ENCODE measurements at regions not wholly inside any gene's neighbourhood (a gene's known extent, or its start where the extent isn't known, plus 50 kb on each side); places are given as distances from the start of the nearest gene placed in this dataset.

DNA sequence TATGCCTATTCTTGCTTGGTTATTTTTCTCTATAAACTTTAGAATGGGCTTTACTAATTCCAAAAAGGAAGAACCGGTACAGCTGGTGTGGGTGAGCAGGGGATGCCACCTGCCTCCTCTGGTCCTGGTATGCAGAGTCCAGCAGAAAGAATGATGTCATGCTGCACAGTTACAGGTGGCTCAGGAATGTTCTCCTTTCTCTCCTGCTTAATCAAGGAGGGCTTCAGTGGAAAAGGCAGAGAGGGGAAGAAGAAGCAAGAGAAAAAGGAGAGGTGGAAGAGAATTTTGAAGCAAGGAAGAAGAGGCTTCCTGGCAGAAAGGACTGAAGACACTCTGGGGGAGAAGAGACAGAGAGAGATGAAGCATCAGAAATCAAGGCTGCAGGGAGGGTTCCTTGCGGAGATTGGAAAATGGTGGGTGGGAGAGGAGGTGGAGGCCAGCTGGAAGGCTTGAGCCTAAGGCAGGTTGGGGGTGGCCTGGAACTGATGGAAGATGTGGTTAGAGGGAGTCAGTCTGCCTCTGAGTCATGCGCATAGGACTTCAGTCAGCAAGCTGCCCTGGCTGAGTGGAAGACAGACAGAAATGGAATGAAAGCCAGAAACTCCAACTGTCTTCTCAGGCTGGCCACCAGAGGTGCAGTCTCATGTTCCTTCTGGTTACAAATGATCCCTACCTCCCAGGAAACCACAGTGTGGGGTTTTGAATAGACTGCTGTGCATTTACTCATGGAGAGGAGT, 64.6 kb upstream of the CRHR1 start (continued):
- TF ChIP-seq ATF4 (CRISPR knock-in tag; IDR thresholded peaks at IDR 0.05) = no peak

GRCh38 chr17:45720386-45720785, 63.7 kb upstream of the CRHR1 start:
- BruUV-seq (replicated peaks) = no TSS peak

More at GRCh38 chr17:45720386-45720785, 63.7 kb upstream of the CRHR1 start:
- DNase-seq (ENCODE audit: low spot score) (no peak), ATAC-seq (no peak), FAIRE-seq (no peak)
- Histone ChIP-seq H3K27ac (ENCODE audit: extremely low read length, insufficient read depth, low read length) (no peak overlapping the region), H3K4me1 (ENCODE audit: insufficient read depth, low read length) (no peaks in the 10 kb centered on the region), H3K27me3 (ENCODE audit: control insufficient read depth in 1 of 2, insufficient read depth in 2 of 2, low read length in 2 of 2) (peaks cover 0 to 50% of the 10 kb centered on the region in 2 experiments; a peak in 4 of 5 replicates), H3K9me3 (ENCODE audit: low read length) (no peaks in the 10 kb centered on the region), H3K79me2 (ENCODE audit: insufficient read depth, low read length) (no peaks in the 10 kb centered on the region), H3K9ac (ENCODE audit: insufficient read depth, low read depth, low read length) (no peak overlapping the region), H3K4me2 (ENCODE audit: low read depth, low read length) (no peak overlapping the region), H4K20me1 (ENCODE audit: insufficient read depth, low read length) (no peaks in the 10 kb centered on the region), H3K36me3 (replicated peaks in 1 of 2; ENCODE audit: control insufficient read depth in 1 of 2, insufficient read depth in 2 of 2, low read length in 2 of 2) (no peaks in the 10 kb centered on the region), H2AFZ (ENCODE audit: low read length) (no peak overlapping the region), H3K4me3 (replicated peaks in 1 of 3; ENCODE audit: insufficient read depth in 1 of 3, low read depth in 2 of 3, low read length in 3 of 3) (no peak overlapping the region)
- TF ChIP-seq KAT8 (CRISPR knock-in tag; IDR thresholded peaks at IDR 0.05) = no peak
- TF ChIP-seq KDM1A (CRISPR knock-in tag; IDR thresholded peaks at IDR 0.05) = no peak
- no peak for TF ChIP-seq NR2F2 (IDR thresholded peaks at IDR 0.05; ENCODE audit: borderline replicate concordance, low read depth)
- TF ChIP-seq ARNT (IDR thresholded peaks at IDR 0.05) = no peak
- no peak for TF ChIP-seq ZNF160 (CRISPR knock-in tag; IDR thresholded peaks at IDR 0.05)
- no peak for TF ChIP-seq ZNF580 (CRISPR knock-in tag; IDR thresholded peaks at IDR 0.05; ENCODE audit: borderline replicate concordance, low read depth)
- no peak for TF ChIP-seq KMT2A (CRISPR knock-in tag; IDR thresholded peaks at IDR 0.05)
- no peak for TF ChIP-seq RAD21 (CRISPR knock-in tag; IDR thresholded peaks at IDR 0.05)
- TF ChIP-seq HNF4G (IDR thresholded peaks at IDR 0.05; ENCODE audit: borderline replicate concordance, low read depth, low read length) = no peak
- TF ChIP-seq HNF4G (CRISPR knock-in tag; IDR thresholded peaks at IDR 0.05; ENCODE audit: borderline replicate concordance, low read depth) = no peak
- no peak for TF ChIP-seq ZNF17 (CRISPR knock-in tag; IDR thresholded peaks at IDR 0.05)
- no peak for TF ChIP-seq ZNF264 (CRISPR knock-in tag; IDR thresholded peaks at IDR 0.05)
- TF ChIP-seq ARID4A (CRISPR knock-in tag; IDR thresholded peaks at IDR 0.05; ENCODE audit: borderline replicate concordance) = no peak
- intact Hi-C loops (cut with micrococcal nuclease; ENCODE audit: unreplicated experiment) = no loop called here
- ChIA-PET CTCF (ENCODE audit: low intra/inter-chr PET ratio, low total read pairs) (interaction anchor here (1.2 kb wide), 1 partner anchor 111 kb away, joined by 6 read pairs; no protein-coding TSS in a partner anchor), POLR2A (no interaction called here)
- WGBS (ENCODE audit: low lambda C conversion rate) = 20% methylated on average over 11 of the region's 11 CpGs
- in situ Hi-C loops (cut with HindIII; ENCODE audit: extremely low pct_ligation_motif_present, low pct_unique_long_range_greater_than_20kb) = no loop called here
